NB4 (cell line): ENCODE measurements at regions not wholly inside any gene's neighbourhood (a gene's known extent, or its start where the extent isn't known, plus 50 kb on each side); places are given as distances from the start of the nearest gene placed in this dataset.
"Not testable (repeated sequence)": the region's sequence is repeated elsewhere in the genome, so short reads cannot be mapped to it uniquely, and the experiment has no call there.

Experiments used
- DNase-seq: peaks from one replicate; pipeline ENCODE4 v3.0.0; 2010; ENCODE audit warnings: low read depth
- H3K4me3 ChIP-seq: one replicate; pipeline ENCODE4 v1.5.1; 2011; ENCODE audit warnings: mild to moderate bottlenecking, low read depth, low read length, moderate library complexity
- CTCF ChIP-seq: IDR thresholded peaks from one replicate; pipeline ENCODE4 v1.5.1; 2012; ENCODE audit warnings: low read depth, low read length
- MAX ChIP-seq: IDR thresholded peaks from 2 replicates; pipeline ENCODE4 v1.6.1; 2011; ENCODE audit warnings: low read depth, low read length
- MYC ChIP-seq: IDR thresholded peaks from 2 replicates; pipeline ENCODE4 v1.6.1; 2011; ENCODE audit warnings: low read depth, low read length
- POLR2A ChIP-seq: IDR thresholded peaks from 2 replicates; pipeline ENCODE4 v1.6.1; 2011; ENCODE audit warnings: mild to moderate bottlenecking; ENCODE audit not compliant: insufficient read length; ENCODE audit errors: extremely low read depth

- no peak for TF ChIP-seq POLR2A
- no peak for TF ChIP-seq CTCF
- no peak for TF ChIP-seq MYC
- no peak for TF ChIP-seq MAX
- no peak overlapping the region for H3K4me3 ChIP-seq
- DNase-seq, result no peak
Measured at GRCh38 chr11:91998481-91998880, 226.1 kb upstream of the FAT3 start.

- no peak for DNase-seq
- no peak overlapping the region for H3K4me3 ChIP-seq
- TF ChIP-seq CTCF (no peak), POLR2A (no peak), MYC (no peak), MAX (no peak)
Measured at GRCh38 chr11:91997226-91997625, 227.4 kb upstream of the FAT3 start.

- no peak overlapping the region for H3K4me3 ChIP-seq
- DNase-seq, result no peak
- TF ChIP-seq MYC, result no peak
- no peak for TF ChIP-seq CTCF
- TF ChIP-seq MAX, result no peak
- no peak for TF ChIP-seq POLR2A
Measured at GRCh38 chr11:91996526-91996925, 228.1 kb upstream of the FAT3 start.

- H3K4me3 ChIP-seq, DNase-seq: not testable (repeated sequence)
Measured at GRCh38 chr11:91988443-91988842, 236.2 kb upstream of the FAT3 start.

DNA sequence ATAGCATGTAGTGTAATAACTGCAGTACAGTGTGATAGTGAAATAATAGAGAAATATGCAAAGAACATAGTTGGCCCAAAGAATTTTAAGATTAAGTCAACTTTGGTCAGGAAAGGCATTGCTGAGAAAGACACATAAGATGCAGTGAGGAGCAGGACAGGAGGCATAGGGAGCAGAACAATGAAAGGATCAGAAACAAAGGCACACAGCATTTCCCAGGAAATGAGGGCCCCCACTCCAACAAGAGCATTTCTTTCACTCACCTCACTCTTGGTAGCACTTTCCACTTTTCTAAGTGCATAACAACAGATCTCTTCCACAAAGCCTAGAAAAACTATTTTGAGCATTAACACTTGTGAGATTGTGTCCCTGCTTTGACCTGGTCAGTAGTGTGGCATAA, 238.4 kb upstream of the FAT3 start:
- H3K4me3 ChIP-seq, result no peak overlapping the region
- no peak for TF ChIP-seq MYC
- no peak for TF ChIP-seq CTCF
- no peak for TF ChIP-seq MAX
- TF ChIP-seq POLR2A, result no peak
- DNase-seq, result no peak

GRCh38 chr11:91984033-91984584, 240.5 kb upstream of the FAT3 start:
- no peak for TF ChIP-seq POLR2A
- no peak for DNase-seq
- H3K4me3 ChIP-seq, result no peak overlapping the region

- H3K4me3 ChIP-seq, result no peak overlapping the region
- TF ChIP-seq POLR2A (no peak), CTCF (no peak), MYC (no peak), MAX (no peak)
- no peak for DNase-seq
Measured at GRCh38 chr11:91981995-91982394, 242.6 kb upstream of the FAT3 start.
